Activated CD4-positive, alpha-beta memory T cell treated with anti-CD3 and anti-CD28 coated beads for 36 hours (primary cell): ENCODE measurements at regions not wholly inside any gene's neighbourhood (a gene's known extent, or its start where the extent isn't known, plus 50 kb on each side); places are given as distances from the start of the nearest gene placed in this dataset.

Experiments
- CTCF ChIA-PET: fragments of 350-600 bp; sonication (Branson Sonifier 250); formaldehyde crosslinking; loops from one replicate; lab custom pipeline; 2021; ENCODE audit warnings: antibody characterized with exemption, inconsistent platforms; lab: Charles Lee
- POLR2A ChIA-PET: fragments of 350-600 bp; sonication (Branson Sonifier 250); formaldehyde crosslinking; loops from one replicate; lab custom pipeline; 2021; ENCODE audit warnings: antibody characterized with exemption; lab: Charles Lee
- DNase-seq: peaks from one replicate; pipeline ENCODE4 v3.0.0-alpha.2; 2020
- H3K27ac Mint-ChIP-seq: one replicate; pipeline ENCODE4 v1.8.0; 2021; ENCODE audit warnings: mixed read lengths
- H3K27me3 Mint-ChIP-seq: one replicate; pipeline ENCODE4 v1.8.0; 2021; ENCODE audit warnings: mixed read lengths
- H3K36me3 Mint-ChIP-seq: one replicate; pipeline ENCODE4 v1.8.0; 2021; ENCODE audit warnings: mixed read lengths
- H3K4me1 Mint-ChIP-seq: one replicate; pipeline ENCODE4 v1.8.0; 2021; ENCODE audit warnings: low read depth, mixed read lengths
- H3K4me3 Mint-ChIP-seq: one replicate; pipeline ENCODE4 v1.8.0; 2021; ENCODE audit warnings: mild to moderate bottlenecking, mixed read lengths
- H3K9me3 Mint-ChIP-seq: one replicate; pipeline ENCODE4 v1.8.0; 2021; ENCODE audit warnings: mixed read lengths
- intact Hi-C: fragments of 100-400 bp; cut with micrococcal nuclease; formaldehyde crosslinking; loops from one replicate; pipeline ENCODE4 v1.15.1; 2023

DNA sequence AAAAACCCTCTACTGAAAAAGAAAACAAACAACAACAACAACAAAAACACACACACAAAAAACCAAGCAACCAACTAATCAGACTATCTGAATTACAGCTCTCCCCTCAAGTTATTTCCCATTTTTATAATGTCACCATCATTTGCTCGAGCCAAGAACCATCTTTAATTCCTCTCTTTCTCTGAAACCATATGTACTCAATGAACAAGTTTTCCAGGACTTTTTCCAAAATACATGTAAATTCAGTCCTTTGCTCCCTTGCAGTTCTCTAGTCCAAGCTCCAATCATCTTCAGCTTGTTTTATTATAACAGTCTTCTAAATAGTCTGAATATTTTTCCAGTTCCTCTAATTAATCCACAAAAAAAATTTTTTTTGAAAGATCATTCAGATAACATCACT is 506.0 kb downstream of the NXPH1 start:
- Mint-ChIP-seq H3K36me3 (no peaks in the 10 kb centered on the region), H3K27me3 (no peaks in the 10 kb centered on the region), H3K27ac (no peak overlapping the region), H3K4me3 (no peak overlapping the region), H3K9me3 (peaks cover 16% of the 10 kb centered on the region), H3K4me1 (no peaks in the 10 kb centered on the region)
- ChIA-PET CTCF (no interaction called here), POLR2A (no interaction called here)
- intact Hi-C loops = no loop called here
- no peak for DNase-seq

DNA sequence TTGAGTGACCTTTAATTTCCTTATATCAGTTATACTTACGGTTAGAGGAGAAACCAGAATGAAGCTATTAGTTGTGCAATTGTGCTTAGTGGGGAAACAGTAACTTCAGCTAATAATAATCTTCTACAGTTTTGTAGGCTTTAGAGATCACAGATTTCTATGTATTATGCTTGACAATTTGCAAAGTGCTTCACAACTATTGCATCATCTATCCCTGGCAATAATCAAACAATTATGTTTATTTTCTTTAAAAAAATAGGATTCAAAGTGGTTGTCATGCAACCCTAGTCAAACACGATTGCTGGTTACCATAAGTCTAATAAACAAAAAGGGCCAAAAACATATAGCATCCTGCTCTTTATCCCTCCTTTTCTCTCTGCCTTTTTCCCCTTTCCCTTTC is 530.3 kb downstream of the NXPH1 start:
- Mint-ChIP-seq H3K4me3 (no peak overlapping the region), H3K27ac (no peak overlapping the region), H3K9me3 (peaks cover 8% of the 10 kb centered on the region), H3K4me1 (no peaks in the 10 kb centered on the region), H3K36me3 (no peaks in the 10 kb centered on the region), H3K27me3 (no peaks in the 10 kb centered on the region)
- no peak for DNase-seq
- intact Hi-C loops = no loop called here
- CTCF ChIA-PET = no interaction called here
- POLR2A ChIA-PET = no interaction called here

DNA sequence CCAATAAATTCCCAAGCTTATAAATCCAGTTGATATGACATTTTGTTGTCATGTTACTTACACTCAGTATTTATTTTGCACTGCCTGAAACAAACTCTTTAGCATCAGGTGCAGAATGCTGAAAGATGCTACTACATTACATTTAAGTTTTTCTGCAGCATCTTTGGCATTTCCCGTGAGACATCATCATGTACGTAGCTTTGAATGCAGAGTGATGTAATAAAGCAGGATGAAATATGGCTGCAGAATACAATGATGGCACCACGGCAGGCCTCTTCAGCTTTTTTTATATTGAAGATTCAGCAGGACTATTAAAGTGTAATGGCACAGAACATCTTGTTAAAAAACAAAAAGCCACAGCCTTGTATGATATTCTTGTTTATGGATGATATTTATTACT is 531.8 kb downstream of the NXPH1 start:
- no peak for DNase-seq
- H3K36me3 Mint-ChIP-seq = no peaks in the 10 kb centered on the region
- no peaks in the 10 kb centered on the region for H3K27me3 Mint-ChIP-seq
- peaks cover 11% of the 10 kb centered on the region for H3K9me3 Mint-ChIP-seq
- CTCF ChIA-PET = no interaction called here
- H3K4me3 Mint-ChIP-seq = no peak overlapping the region
- H3K27ac Mint-ChIP-seq = no peak overlapping the region
- intact Hi-C loops = no loop called here
- H3K4me1 Mint-ChIP-seq = no peaks in the 10 kb centered on the region
- POLR2A ChIA-PET = no interaction called here

DNA sequence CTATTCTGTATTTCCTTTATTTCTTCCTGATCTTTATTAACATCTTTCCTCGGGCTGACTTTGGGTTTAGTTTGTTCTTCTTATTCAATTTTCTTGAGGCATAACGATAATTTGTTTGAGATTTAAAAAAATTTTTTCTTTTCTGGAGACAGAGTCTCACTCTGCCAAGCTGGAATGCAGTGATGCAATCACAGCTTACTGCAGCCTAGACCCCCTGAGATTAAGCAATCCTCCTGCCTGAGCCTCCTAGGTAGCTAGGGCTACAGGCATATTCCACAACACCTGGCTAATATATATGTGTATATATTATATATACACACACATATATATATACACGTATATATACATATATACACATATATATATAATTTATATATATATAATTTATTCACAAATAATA is 540.2 kb downstream of the NXPH1 start:
- H3K9me3 Mint-ChIP-seq = peaks cover 3% of the 10 kb centered on the region
- no peaks in the 10 kb centered on the region for H3K36me3 Mint-ChIP-seq
- intact Hi-C loops = no loop called here

DNA sequence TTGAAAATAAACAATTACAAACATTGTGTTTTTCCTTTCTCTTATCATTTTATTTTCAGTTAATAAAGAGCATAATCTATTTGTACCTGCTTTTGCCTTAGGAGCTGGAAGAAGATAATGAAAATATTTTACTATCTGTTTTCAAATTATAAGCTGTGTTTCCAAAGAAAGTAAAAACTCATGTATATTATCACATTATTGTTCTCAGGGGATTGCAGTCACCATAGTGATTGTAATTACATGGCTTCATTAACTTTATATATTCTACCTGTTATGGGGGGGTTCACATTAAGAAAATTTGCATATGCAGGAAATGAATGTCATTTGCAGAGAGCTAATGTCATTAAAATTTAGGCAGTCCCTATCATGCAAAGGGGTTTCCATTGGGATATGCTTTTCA is 542.3 kb downstream of the NXPH1 start:
- H3K4me3 Mint-ChIP-seq = no peak overlapping the region
- intact Hi-C loops = no loop called here
- no peak overlapping the region for H3K27ac Mint-ChIP-seq
- ChIA-PET POLR2A (no interaction called here), CTCF (no interaction called here)
- DNase-seq = no peak
- no peaks in the 10 kb centered on the region for H3K4me1 Mint-ChIP-seq
- H3K36me3 Mint-ChIP-seq = no peaks in the 10 kb centered on the region
- peaks cover 7% of the 10 kb centered on the region for H3K9me3 Mint-ChIP-seq
- no peaks in the 10 kb centered on the region for H3K27me3 Mint-ChIP-seq

More for the DNA sequence above, 540.2 kb downstream of the NXPH1 start:
- no peak for DNase-seq
- H3K4me1 Mint-ChIP-seq = no peaks in the 10 kb centered on the region
- POLR2A ChIA-PET = no interaction called here
- CTCF ChIA-PET = no interaction called here
- no peak overlapping the region for H3K27ac Mint-ChIP-seq
- no peak overlapping the region for H3K4me3 Mint-ChIP-seq
- no peaks in the 10 kb centered on the region for H3K27me3 Mint-ChIP-seq

DNA sequence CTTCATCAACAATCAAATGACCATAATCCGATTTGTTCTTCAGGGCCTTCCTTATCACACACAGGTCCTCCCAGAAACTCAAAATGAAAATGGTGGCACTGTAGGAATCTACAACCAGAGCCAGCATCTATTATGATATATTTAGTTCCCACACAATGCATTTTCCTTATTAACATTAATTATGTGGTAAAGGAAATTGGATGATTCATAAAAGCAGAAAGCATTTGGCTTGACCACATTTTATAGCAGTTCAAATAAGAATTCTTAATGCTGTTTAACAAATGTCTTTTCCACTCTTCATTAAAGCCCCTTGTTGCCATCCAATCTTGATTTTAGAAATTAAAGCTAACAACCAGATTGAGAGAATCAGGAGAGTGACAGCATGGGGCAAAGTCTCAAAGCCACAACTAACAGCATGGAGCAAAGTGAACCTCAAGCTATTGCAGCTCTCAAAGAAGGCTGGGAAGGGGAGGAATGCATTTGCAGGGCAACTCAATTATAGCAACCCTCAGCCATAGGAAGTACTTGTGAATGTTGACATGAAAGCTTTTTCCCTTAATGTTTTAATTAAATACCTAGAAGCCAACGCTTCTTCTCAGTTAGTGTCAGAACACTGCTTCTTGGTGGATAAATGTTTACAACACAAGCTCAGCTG is 549.1 kb downstream of the NXPH1 start:
- ChIA-PET POLR2A (no interaction called here), CTCF (interaction anchor here (0.5 kb wide), 1 partner anchor 622 kb away, joined by 3 read pairs; no protein-coding TSS in a partner anchor)
- H3K27me3 Mint-ChIP-seq = no peaks in the 10 kb centered on the region
- H3K36me3 Mint-ChIP-seq = no peaks in the 10 kb centered on the region
- peaks cover 16% of the 10 kb centered on the region for H3K9me3 Mint-ChIP-seq
- DNase-seq = no peak
- no peak overlapping the region for H3K27ac Mint-ChIP-seq
- intact Hi-C loops = no loop called here
- H3K4me1 Mint-ChIP-seq = no peaks in the 10 kb centered on the region
- H3K4me3 Mint-ChIP-seq = no peak overlapping the region

DNA sequence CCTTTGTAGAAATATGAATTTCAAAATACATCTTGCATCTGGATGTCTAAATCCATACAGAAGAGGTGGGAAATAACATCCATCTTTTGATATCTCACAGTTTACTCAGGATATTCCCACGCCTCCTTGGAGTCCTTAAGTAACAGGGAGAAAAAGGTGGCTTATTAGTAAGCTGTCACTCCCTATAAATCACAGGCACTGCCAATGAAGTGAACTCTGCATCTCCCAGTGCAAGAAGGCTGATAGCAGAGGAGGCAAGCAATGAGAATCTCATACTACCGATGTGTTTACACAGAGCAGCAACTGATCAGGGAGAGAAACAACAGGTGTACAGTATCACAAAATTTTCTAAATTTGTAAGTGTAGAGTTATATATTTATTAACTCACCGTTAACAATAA is 551.8 kb downstream of the NXPH1 start:
- Mint-ChIP-seq H3K4me1 (no peaks in the 10 kb centered on the region), H3K36me3 (no peaks in the 10 kb centered on the region), H3K27me3 (no peaks in the 10 kb centered on the region), H3K4me3 (no peak overlapping the region), H3K9me3 (peaks cover 15% of the 10 kb centered on the region), H3K27ac (no peak overlapping the region)
- CTCF ChIA-PET = no interaction called here
- no peak for DNase-seq
- intact Hi-C loops = no loop called here
- POLR2A ChIA-PET = no interaction called here

DNA sequence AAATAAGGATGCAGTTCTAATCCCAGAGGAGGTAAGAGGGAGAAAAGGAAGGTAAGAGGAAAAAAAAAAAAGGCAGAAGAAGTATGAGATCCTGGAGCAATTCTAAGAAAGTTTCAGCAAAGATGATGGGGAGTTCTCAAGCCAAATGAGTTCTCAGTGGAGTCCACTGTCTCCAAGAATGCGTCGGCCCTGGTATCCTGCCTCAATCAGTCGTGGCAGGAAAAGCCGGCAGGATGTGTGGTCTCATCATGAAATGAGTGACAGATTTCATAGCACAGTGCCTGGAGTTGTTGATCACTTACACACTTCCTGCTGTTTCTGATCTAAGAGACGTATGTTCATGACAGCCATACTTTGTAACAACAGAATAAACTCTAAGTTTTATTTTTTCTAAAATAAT is 554.9 kb downstream of the NXPH1 start:
- POLR2A ChIA-PET = no interaction called here
- H3K36me3 Mint-ChIP-seq = no peaks in the 10 kb centered on the region
- intact Hi-C loops = no loop called here
- peaks cover 4% of the 10 kb centered on the region for H3K9me3 Mint-ChIP-seq
- no peak overlapping the region for H3K27ac Mint-ChIP-seq
- no peaks in the 10 kb centered on the region for H3K4me1 Mint-ChIP-seq
- DNase-seq = no peak
- no peak overlapping the region for H3K4me3 Mint-ChIP-seq
- CTCF ChIA-PET = no interaction called here
- H3K27me3 Mint-ChIP-seq = no peaks in the 10 kb centered on the region

DNA sequence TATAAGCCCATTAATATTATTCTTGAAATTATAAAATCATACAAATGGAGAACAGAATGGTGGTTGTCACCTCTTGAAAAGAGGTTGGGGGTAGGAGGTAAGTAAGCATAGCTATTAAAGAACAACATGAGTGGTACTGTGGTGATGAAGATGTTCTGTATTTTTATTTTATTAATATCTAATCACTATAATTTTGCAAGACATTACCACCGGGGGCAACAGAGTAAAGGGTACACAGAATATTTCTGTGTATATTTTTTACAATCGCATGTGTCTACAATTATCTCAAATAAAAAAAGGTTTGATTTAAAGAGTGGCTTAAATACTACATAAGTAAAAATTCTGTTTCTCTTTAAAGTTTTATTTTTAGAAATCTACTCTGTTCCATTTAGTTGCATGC is 557.8 kb downstream of the NXPH1 start:
- no peaks in the 10 kb centered on the region for H3K36me3 Mint-ChIP-seq
- ChIA-PET POLR2A (no interaction called here), CTCF (no interaction called here)
- no peak overlapping the region for H3K27ac Mint-ChIP-seq
- DNase-seq = no peak
- H3K4me3 Mint-ChIP-seq = no peak overlapping the region
- no peaks in the 10 kb centered on the region for H3K27me3 Mint-ChIP-seq
- intact Hi-C loops = no loop called here
- peaks cover 3% of the 10 kb centered on the region for H3K9me3 Mint-ChIP-seq
- no peaks in the 10 kb centered on the region for H3K4me1 Mint-ChIP-seq

DNA sequence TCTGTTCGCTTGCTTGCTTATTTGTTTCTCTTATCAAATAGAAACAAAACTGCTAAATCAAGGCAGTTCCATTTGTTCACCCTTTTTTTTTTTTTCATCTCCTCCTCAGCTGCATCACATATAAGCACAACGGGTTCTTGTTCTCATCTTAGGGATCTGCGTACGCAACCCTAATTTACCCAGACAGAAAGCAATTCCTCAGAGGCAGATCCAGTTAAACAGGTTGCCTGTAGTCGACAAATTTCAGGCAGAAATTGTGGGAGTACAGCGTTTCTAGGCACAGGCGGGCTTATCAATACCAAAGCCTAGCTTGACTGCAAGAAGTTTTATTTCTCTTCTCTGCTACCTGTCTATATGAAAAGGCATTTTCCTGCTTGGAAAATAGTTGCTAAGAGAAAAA is 565.4 kb downstream of the NXPH1 start:
- no peaks in the 10 kb centered on the region for H3K36me3 Mint-ChIP-seq
- H3K27ac Mint-ChIP-seq = no peak overlapping the region
- peaks cover 3% of the 10 kb centered on the region for H3K9me3 Mint-ChIP-seq
- no peak for DNase-seq
- H3K4me1 Mint-ChIP-seq = no peaks in the 10 kb centered on the region
- POLR2A ChIA-PET = no interaction called here
- CTCF ChIA-PET = no interaction called here
- no peak overlapping the region for H3K4me3 Mint-ChIP-seq
- intact Hi-C loops = no loop called here
- H3K27me3 Mint-ChIP-seq = no peaks in the 10 kb centered on the region

DNA sequence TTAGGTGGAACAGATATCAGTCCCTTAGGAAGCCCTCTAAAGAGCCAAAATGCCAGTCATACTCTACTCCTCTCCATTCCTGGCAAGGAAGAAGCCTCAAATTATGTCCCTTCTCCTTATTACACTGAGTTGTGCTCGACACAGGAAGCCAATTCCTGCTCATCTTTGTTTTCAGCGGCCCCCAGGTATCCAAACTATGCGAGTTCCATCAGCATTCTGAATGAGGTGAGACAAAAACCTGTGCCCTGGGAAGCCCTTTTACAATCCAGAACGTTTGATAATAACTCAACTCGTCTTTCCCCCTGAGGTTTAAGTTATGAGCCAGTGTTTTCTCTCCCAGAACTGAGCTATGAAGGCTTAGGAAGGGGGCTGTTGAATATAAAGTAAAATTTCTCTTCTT is 580.5 kb downstream of the NXPH1 start:
- ChIA-PET CTCF (no interaction called here), POLR2A (no interaction called here)
- no peaks in the 10 kb centered on the region for H3K27me3 Mint-ChIP-seq
- intact Hi-C loops = no loop called here
- no peaks in the 10 kb centered on the region for H3K36me3 Mint-ChIP-seq
- no peaks in the 10 kb centered on the region for H3K4me1 Mint-ChIP-seq
- peaks cover 3% of the 10 kb centered on the region for H3K9me3 Mint-ChIP-seq
- no peak for DNase-seq
- no peak overlapping the region for H3K27ac Mint-ChIP-seq
- no peak overlapping the region for H3K4me3 Mint-ChIP-seq

DNA sequence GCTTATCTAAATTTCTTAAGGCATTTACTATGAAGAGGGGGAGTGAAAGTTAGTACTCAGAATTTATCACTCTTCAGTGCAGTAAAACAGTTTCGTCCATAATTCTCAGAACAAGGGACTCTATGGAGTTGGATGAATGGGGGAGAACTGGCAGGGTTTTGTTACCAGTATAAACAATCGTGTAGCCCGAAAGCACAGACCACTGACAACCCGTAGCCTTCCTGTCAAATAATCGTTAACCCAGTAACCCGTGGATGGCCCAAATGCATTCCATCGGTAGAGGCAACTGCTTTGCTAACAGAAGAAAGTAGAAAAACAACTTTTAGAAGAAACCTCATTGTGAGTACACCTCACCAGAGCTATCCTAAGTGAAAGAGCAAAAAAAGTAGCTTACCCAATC is 583.9 kb downstream of the NXPH1 start:
- intact Hi-C loops = no loop called here
- Mint-ChIP-seq H3K27me3 (no peaks in the 10 kb centered on the region), H3K9me3 (peaks cover 10% of the 10 kb centered on the region), H3K4me1 (no peaks in the 10 kb centered on the region), H3K27ac (no peak overlapping the region), H3K36me3 (no peaks in the 10 kb centered on the region), H3K4me3 (no peak overlapping the region)
- ChIA-PET CTCF (no interaction called here), POLR2A (no interaction called here)
- no peak for DNase-seq

DNA sequence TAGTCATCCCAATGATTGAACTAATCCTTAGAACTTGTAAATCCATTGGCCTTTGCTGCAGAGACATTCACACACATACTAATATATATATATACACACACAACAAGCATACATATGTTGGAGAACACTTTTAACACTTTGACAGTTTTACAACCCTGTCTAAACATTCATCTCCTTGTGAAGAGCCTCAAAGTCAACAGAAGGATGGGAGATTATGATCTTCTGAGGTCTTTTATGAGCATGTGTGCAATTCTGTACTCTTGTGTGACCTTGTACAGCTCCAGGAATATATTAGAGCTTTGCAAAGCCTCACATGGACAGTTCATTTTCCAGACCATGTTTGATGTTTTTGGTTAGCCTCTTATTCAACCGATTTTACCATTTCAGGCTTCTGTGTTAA is 589.0 kb downstream of the NXPH1 start:
- Mint-ChIP-seq H3K4me1 (no peaks in the 10 kb centered on the region), H3K36me3 (no peaks in the 10 kb centered on the region), H3K27me3 (no peaks in the 10 kb centered on the region), H3K9me3 (peaks cover 14% of the 10 kb centered on the region), H3K4me3 (no peak overlapping the region), H3K27ac (no peak overlapping the region)
- no peak for DNase-seq
- ChIA-PET CTCF (no interaction called here), POLR2A (no interaction called here)
- intact Hi-C loops = no loop called here
